Astrocyte of the cerebellum (primary cell): ENCODE measurements at regions not wholly inside any gene's neighbourhood (a gene's known extent, or its start where the extent isn't known, plus 50 kb on each side); places are given as distances from the start of the nearest gene placed in this dataset.

Experiments used
- DNase-seq: peaks from one replicate; pipeline ENCODE4 v3.0.0-alpha.2; 2011; ENCODE audit warnings: low read depth
- H3K4me3 ChIP-seq: 2 replicates; pipeline ENCODE4 v1.5.1; 2011; ENCODE audit warnings: mild to moderate bottlenecking, low read depth, low read length, moderate library complexity
- in situ Hi-C: cut with HindIII; loops from 2 replicates; pipeline ENCODE4 v1.10.0; 2017; ENCODE audit warnings: low sequenced_read_pairs
- TF ChIP-seq, protein P1 (sequence below): IDR thresholded peaks from 2 replicates; pipeline ENCODE4 v1.5.1; 2012; ENCODE audit warnings: low read length, low read depth, moderate library complexity, mild to moderate bottlenecking; ENCODE audit errors: missing control alignments

- DNase-seq: no peak
- H3K4me3 ChIP-seq: no peak overlapping the region
- in situ Hi-C loops: no loop called here
- TF ChIP-seq, protein P1, sequence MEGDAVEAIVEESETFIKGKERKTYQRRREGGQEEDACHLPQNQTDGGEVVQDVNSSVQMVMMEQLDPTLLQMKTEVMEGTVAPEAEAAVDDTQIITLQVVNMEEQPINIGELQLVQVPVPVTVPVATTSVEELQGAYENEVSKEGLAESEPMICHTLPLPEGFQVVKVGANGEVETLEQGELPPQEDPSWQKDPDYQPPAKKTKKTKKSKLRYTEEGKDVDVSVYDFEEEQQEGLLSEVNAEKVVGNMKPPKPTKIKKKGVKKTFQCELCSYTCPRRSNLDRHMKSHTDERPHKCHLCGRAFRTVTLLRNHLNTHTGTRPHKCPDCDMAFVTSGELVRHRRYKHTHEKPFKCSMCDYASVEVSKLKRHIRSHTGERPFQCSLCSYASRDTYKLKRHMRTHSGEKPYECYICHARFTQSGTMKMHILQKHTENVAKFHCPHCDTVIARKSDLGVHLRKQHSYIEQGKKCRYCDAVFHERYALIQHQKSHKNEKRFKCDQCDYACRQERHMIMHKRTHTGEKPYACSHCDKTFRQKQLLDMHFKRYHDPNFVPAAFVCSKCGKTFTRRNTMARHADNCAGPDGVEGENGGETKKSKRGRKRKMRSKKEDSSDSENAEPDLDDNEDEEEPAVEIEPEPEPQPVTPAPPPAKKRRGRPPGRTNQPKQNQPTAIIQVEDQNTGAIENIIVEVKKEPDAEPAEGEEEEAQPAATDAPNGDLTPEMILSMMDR: no peak
Measured at GRCh38 chr6:16060039-16060438, 68.8 kb upstream of the MYLIP start.

DNA sequence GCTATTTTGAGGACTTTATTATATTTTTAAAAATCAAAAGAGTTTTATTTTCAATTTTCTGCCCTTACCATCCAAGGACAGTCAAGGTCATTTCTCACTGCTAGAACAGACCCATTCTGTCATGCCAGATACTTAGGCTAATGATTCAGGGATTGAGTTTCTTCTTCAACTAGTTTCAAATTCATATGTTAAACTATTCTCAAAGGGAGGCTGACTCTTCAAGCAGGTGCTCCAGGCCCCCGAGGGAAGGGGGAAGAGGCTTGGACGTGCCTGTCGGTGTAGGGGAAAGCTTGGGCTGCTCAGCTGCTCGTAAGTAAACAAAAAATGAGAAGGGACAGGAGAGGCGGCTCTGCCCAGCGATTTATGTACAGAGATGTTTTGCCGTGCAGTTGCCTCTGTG lies 69.4 kb upstream of the MYLIP start:
- in situ Hi-C loops: no loop called here
- no peak for DNase-seq
- no peak overlapping the region for H3K4me3 ChIP-seq
- TF ChIP-seq, protein P1: no peak

- TF ChIP-seq, protein P1: no peak
- no peak for DNase-seq
- in situ Hi-C loops: no loop called here
- H3K4me3 ChIP-seq: no peak overlapping the region
Measured at GRCh38 chr6:16058929-16059345, 69.9 kb upstream of the MYLIP start.

DNA sequence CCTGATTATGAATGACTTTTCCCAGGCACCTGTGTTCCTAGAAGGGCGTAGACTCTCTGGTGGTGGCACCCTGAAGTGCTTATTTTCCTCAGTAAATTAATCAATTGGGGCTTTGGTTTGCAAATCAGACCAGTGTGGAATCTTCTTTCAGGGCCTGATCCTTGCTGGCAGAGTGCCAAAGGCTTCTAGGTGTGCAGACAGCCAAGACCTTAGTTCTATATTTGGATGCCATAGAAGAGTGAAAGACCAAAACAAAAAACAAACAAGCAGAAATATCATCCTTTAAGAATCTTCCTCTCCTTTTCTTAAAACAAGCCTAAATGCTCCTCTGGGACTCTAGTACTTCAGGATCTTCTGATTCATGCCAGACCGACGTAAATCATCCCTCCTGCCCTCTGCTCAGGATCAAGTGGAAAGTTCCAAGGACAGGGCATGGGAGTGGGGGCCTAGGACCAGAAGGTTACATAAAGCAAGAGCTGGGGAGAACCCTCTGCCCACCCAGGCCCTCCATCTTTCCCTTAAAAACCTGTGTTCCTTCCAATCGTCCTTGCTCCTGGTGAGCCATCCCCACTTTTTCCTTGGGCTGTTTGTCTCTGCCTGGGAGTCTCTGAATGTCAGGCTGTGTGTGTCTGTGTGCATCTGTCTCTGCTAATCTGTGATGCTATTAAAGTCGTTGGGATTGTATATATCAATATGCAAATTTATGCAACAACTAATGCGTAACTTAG lies 70.5 kb upstream of the MYLIP start:
- no peak overlapping the region for H3K4me3 ChIP-seq
- TF ChIP-seq, protein P1: no peak
- in situ Hi-C loops: no loop called here
- DNase-seq: no peak

GRCh38 chr6:16057446-16057845 lies 71.4 kb upstream of the MYLIP start:
- no peak for DNase-seq

DNA sequence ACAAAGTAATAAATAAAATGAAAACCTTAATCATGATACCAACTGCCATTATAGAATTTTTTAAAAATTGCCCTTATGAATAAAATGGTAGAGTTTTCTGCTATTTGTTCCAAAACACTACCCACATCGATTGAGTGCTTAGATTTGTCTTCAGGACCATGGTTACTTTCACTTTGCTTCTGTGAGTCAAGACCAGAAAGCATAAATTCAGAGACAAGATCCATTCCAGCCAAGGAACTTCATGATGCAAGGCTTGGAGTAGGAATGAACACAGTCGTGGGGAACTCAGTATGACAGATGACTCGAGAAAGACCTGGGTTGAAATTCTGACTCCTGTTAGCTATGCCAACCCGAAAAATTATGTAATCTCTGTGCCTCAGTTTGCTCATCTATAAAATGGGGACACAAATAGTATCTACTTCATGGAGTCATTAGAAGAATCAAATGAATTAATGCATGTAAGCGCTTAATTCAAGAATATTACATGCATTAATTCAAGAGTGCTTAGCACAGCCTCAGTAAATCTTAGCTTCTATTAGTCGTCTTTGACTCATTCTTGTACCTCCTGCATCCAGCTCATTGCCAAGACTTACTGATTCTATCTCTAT lies 72.5 kb upstream of the MYLIP start:
- DNase-seq: no peak
- in situ Hi-C loops: no loop called here
- H3K4me3 ChIP-seq: no peak overlapping the region
- TF ChIP-seq, protein P1: no peak

More at GRCh38 chr6:16057446-16057845, 71.4 kb upstream of the MYLIP start:
- TF ChIP-seq, protein P1: no peak
- in situ Hi-C loops: no loop called here
- no peak overlapping the region for H3K4me3 ChIP-seq
